Neural cell (in vitro differentiated cells): ENCODE measurements at regions not wholly inside any gene's neighbourhood (a gene's known extent, or its start where the extent isn't known, plus 50 kb on each side); places are given as distances from the start of the nearest gene placed in this dataset.

Experiments
- H2AFZ ChIP-seq: fragments of 200-600, 300-800 bp; sonication (generic), shearing (Covaris generic); 2 replicates; pipeline ENCODE4 v1.6.0; 2014; ENCODE audit warnings: low read depth, mild to moderate bottlenecking, antibody characterized with exemption, low read length, moderate library complexity
- H3F3A ChIP-seq: fragments of 200-600 bp; shearing (Covaris generic); 2 replicates; pipeline ENCODE4 v1.6.1; 2016; ENCODE audit warnings: mild to moderate bottlenecking, moderate library complexity, mixed read lengths, antibody characterized with exemption, low read length; ENCODE audit not compliant: insufficient read depth, poor library complexity, severe bottlenecking
- H3K27ac ChIP-seq: fragments of 200-600, 300-800 bp; sonication (generic), shearing (Covaris generic); 2 replicates; pipeline ENCODE4 v1.5.1; 2014; ENCODE audit warnings: mild to moderate bottlenecking, low read length, moderate library complexity
- H3K27me3 ChIP-seq: fragments of 300-800, 200-600 bp; sonication (generic), shearing (Covaris generic); 2 replicates; pipeline ENCODE4 v1.6.0; 2014; ENCODE audit warnings: mild to moderate bottlenecking, low read depth, low read length, moderate library complexity; ENCODE audit not compliant: insufficient read depth
- H3K36me3 ChIP-seq: fragments of 300-800, 200-600 bp; sonication (generic), shearing (Covaris generic); 2 replicates; pipeline ENCODE4 v1.5.1; 2014; ENCODE audit warnings: mild to moderate bottlenecking, antibody characterized with exemption, low read length, moderate library complexity; ENCODE audit not compliant: insufficient read depth
- H3K4me2 ChIP-seq: fragments of 300-800, 200-600 bp; sonication (generic), shearing (Covaris generic); 2 replicates; pipeline ENCODE4 v1.6.0; 2014; ENCODE audit warnings: mild to moderate bottlenecking, low read length
- H3K4me3 ChIP-seq: fragments of 300-800, 200-600 bp; sonication (generic), shearing (Covaris generic); 2 replicates; pipeline ENCODE4 v1.5.1; 2014; ENCODE audit warnings: mild to moderate bottlenecking, low read length, moderate library complexity
- H3K79me2 ChIP-seq: fragments of 200-600 bp; shearing (Covaris generic); replicated peaks from 2 replicates; pipeline ENCODE4 v1.6.0; 2014; ENCODE audit warnings: mild to moderate bottlenecking, low read length, moderate library complexity; ENCODE audit not compliant: insufficient read depth
- H3K9ac ChIP-seq: fragments of 300-800, 200-600 bp; sonication (generic), shearing (Covaris generic); 2 replicates; pipeline ENCODE4 v1.6.1; 2016; ENCODE audit warnings: mild to moderate bottlenecking, low read length, mixed read lengths
- H3K9me2 ChIP-seq: fragments of 200-600 bp; shearing (Covaris generic); 2 replicates; pipeline ENCODE4 v1.6.1; 2016; ENCODE audit warnings: mild to moderate bottlenecking, low read length, mixed read lengths; ENCODE audit not compliant: insufficient read depth
- H3K9me3 ChIP-seq: fragments of 200-600, 300-800 bp; sonication (generic), shearing (Covaris generic); 2 replicates; pipeline ENCODE4 v1.6.1; 2016; ENCODE audit warnings: mild to moderate bottlenecking, mixed run types, low read length, moderate library complexity, mixed read lengths
- H4K20me1 ChIP-seq: fragments of 200-600 bp; shearing (Covaris generic); 2 replicates; pipeline ENCODE4 v1.6.1; 2016; ENCODE audit warnings: mild to moderate bottlenecking, mixed run types; ENCODE audit not compliant: insufficient read depth
- CTCF ChIP-seq: fragments of 450-650 bp; IDR thresholded peaks from 2 replicates; pipeline ENCODE4 v1.5.1; 2014; ENCODE audit warnings: antibody characterized with exemption, mild to moderate bottlenecking, moderate library complexity; ENCODE audit not compliant: poor library complexity, severe bottlenecking
- EP300 ChIP-seq: fragments of 450-650 bp; conservative IDR thresholded peaks from 2 replicates; pipeline ENCODE4 v1.6.1; 2014; ENCODE audit warnings: antibody characterized with exemption, mild to moderate bottlenecking, moderate library complexity; ENCODE audit not compliant: poor library complexity, severe bottlenecking
- EZH2 ChIP-seq: fragments of 200-600, 300-800 bp; shearing (Covaris generic), sonication (generic); IDR thresholded peaks from 2 replicates; pipeline ENCODE4 v1.6.1; 2014; ENCODE audit warnings: antibody characterized with exemption, low read length, borderline replicate concordance, mild to moderate bottlenecking; ENCODE audit not compliant: insufficient read depth, poor library complexity, severe bottlenecking
- MXI1 ChIP-seq: fragments of 450-650 bp; conservative IDR thresholded peaks from 2 replicates; pipeline ENCODE4 v1.6.1; 2014; ENCODE audit warnings: antibody characterized with exemption, mild to moderate bottlenecking; ENCODE audit not compliant: poor library complexity, severe bottlenecking
- POLR2AphosphoS5 ChIP-seq: IDR thresholded peaks from 2 replicates; pipeline ENCODE4 v1.6.1; 2012
- RAD21 ChIP-seq: fragments of 450-650 bp; conservative IDR thresholded peaks from 2 replicates; pipeline ENCODE4 v1.6.1; 2014; ENCODE audit warnings: antibody characterized with exemption, mild to moderate bottlenecking, moderate library complexity
- SMC3 ChIP-seq: fragments of 450-650 bp; conservative IDR thresholded peaks from 2 replicates; pipeline ENCODE4 v1.6.1; 2014; ENCODE audit warnings: antibody characterized with exemption, mild to moderate bottlenecking, moderate library complexity; ENCODE audit not compliant: poor library complexity
- TAF1 ChIP-seq: IDR thresholded peaks from 2 replicates; pipeline ENCODE4 v1.6.1; 2012; ENCODE audit warnings: low read depth
- TF ChIP-seq, protein P1 (sequence below): IDR thresholded peaks from 2 replicates; pipeline ENCODE4 v1.6.1; 2012; ENCODE audit warnings: borderline replicate concordance

- Histone ChIP-seq H3K9ac (no peak overlapping the region), H3K27me3 (no peaks in the 10 kb centered on the region), H3K79me2 (no peaks in the 10 kb centered on the region), H3F3A (no peaks in the 10 kb centered on the region), H3K36me3 (no peaks in the 10 kb centered on the region), H4K20me1 (no peaks in the 10 kb centered on the region), H3K4me2 (no peak overlapping the region), H2AFZ (no peak overlapping the region), H3K9me2 (no peaks in the 10 kb centered on the region), H3K9me3 (no peaks in the 10 kb centered on the region), H3K27ac (no peak overlapping the region), H3K4me3 (no peak overlapping the region)
- TF ChIP-seq CTCF (no peak), TAF1 (no peak), RAD21 (no peak), EZH2 (no peak), MXI1 (no peak), EP300 (no peak), POLR2AphosphoS5 (no peak), SMC3 (no peak)
- TF ChIP-seq, protein P1, sequence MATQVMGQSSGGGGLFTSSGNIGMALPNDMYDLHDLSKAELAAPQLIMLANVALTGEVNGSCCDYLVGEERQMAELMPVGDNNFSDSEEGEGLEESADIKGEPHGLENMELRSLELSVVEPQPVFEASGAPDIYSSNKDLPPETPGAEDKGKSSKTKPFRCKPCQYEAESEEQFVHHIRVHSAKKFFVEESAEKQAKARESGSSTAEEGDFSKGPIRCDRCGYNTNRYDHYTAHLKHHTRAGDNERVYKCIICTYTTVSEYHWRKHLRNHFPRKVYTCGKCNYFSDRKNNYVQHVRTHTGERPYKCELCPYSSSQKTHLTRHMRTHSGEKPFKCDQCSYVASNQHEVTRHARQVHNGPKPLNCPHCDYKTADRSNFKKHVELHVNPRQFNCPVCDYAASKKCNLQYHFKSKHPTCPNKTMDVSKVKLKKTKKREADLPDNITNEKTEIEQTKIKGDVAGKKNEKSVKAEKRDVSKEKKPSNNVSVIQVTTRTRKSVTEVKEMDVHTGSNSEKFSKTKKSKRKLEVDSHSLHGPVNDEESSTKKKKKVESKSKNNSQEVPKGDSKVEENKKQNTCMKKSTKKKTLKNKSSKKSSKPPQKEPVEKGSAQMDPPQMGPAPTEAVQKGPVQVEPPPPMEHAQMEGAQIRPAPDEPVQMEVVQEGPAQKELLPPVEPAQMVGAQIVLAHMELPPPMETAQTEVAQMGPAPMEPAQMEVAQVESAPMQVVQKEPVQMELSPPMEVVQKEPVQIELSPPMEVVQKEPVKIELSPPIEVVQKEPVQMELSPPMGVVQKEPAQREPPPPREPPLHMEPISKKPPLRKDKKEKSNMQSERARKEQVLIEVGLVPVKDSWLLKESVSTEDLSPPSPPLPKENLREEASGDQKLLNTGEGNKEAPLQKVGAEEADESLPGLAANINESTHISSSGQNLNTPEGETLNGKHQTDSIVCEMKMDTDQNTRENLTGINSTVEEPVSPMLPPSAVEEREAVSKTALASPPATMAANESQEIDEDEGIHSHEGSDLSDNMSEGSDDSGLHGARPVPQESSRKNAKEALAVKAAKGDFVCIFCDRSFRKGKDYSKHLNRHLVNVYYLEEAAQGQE: no peak
These were observed 107.7 kb upstream of the KLF6 start for GRCh38 chr10:3892440-3893425.

DNA sequence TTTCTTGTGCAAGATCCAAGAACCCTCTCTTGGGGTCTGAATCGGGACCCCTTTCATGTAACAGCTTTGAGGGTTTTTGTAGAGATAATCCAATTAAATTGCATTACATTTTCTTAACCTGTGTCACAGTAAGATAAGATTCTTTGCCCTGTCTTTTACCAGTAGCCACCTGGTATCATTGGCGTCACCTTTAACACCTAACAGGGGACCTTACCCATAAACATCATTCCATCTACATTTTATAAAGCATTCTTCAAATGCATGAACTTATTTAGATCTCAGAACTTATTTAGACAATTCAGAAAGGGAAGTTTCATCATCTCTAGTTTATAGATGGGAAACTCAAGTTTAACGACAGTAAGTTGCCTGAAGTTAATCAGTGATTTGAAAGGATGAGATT lies 106.4 kb upstream of the KLF6 start:
- Histone ChIP-seq H3K27me3 (no peaks in the 10 kb centered on the region), H3K4me2 (no peak overlapping the region), H3K9me3 (no peaks in the 10 kb centered on the region), H3K27ac (no peak overlapping the region), H3K9me2 (no peaks in the 10 kb centered on the region), H3K36me3 (no peaks in the 10 kb centered on the region), H3F3A (no peaks in the 10 kb centered on the region), H3K9ac (no peak overlapping the region), H4K20me1 (no peaks in the 10 kb centered on the region), H3K79me2 (no peaks in the 10 kb centered on the region), H2AFZ (no peak overlapping the region), H3K4me3 (no peak overlapping the region)
- no peak for TF ChIP-seq EZH2
- no peak for TF ChIP-seq TAF1
- no peak for TF ChIP-seq CTCF
- TF ChIP-seq RAD21: no peak
- no peak for TF ChIP-seq POLR2AphosphoS5
- TF ChIP-seq EP300: no peak
- TF ChIP-seq MXI1: no peak
- TF ChIP-seq, protein P1: no peak
- TF ChIP-seq SMC3: no peak
